Mesodermal cell (in vitro differentiated cells): ENCODE measurements at regions not wholly inside any gene's neighbourhood (a gene's known extent, or its start where the extent isn't known, plus 50 kb on each side); places are given as distances from the start of the nearest gene placed in this dataset.

ENCODE experiments used
- H3K27ac ChIP-seq: 2 replicates; pipeline ENCODE4 v1.7.0; 2013; ENCODE audit warnings: mild to moderate bottlenecking, low read depth, low read length, moderate library complexity; ENCODE audit not compliant: severe bottlenecking
- H3K36me3 ChIP-seq: 2 replicates; pipeline ENCODE4 v1.7.1; 2013; ENCODE audit warnings: mild to moderate bottlenecking, low read length, moderate library complexity; ENCODE audit not compliant: control insufficient read depth, insufficient read depth
- H3K4me1 ChIP-seq: one replicate; pipeline ENCODE4 v1.7.1; 2013; ENCODE audit warnings: mild to moderate bottlenecking, low read length; ENCODE audit not compliant: insufficient read depth, control insufficient read depth, poor library complexity, severe bottlenecking
- H3K4me3 ChIP-seq: 2 replicates; pipeline ENCODE4 v1.7.0; 2013; ENCODE audit warnings: low read length, control low read depth, mild to moderate bottlenecking; ENCODE audit not compliant: insufficient read depth, poor library complexity, severe bottlenecking; ENCODE audit errors: extremely low read depth
- H3K9me3 ChIP-seq: 2 replicates; pipeline ENCODE4 v1.7.1; 2013; ENCODE audit warnings: mild to moderate bottlenecking, low read length, moderate library complexity; ENCODE audit not compliant: control insufficient read depth
- WGBS, 2 experiments: methylation state at CpG; one replicate each; pipeline ENCODE4 v1.1.5; 2013; ENCODE audit warnings: missing lambda C conversion rate in 2 of 2; ENCODE audit not compliant: insufficient coverage in 2 of 2; 5-methylcytosine and 5-hydroxymethylcytosine counted together

- H3K36me3 ChIP-seq: no peaks in the 10 kb centered on the region
- H3K4me1 ChIP-seq: no peaks in the 10 kb centered on the region
- no peaks in the 10 kb centered on the region for H3K9me3 ChIP-seq
- H3K4me3 ChIP-seq: no peak overlapping the region
- no peak overlapping the region for H3K27ac ChIP-seq
- WGBS, 2 experiments: 70 to 88% methylated on average over 2 to 3 of the region's 3 CpGs
Observed at GRCh38 chr3:30186741-30187219, 419.6 kb upstream of the TGFBR2 start.

- no peak overlapping the region for H3K27ac ChIP-seq
- 80% methylated on average over 1 of the region's 2 CpGs; no CpG with 5 or more reads in 1 of the 2 experiments for WGBS, 2 experiments
- no peaks in the 10 kb centered on the region for H3K9me3 ChIP-seq
Observed at GRCh38 chr3:30187366-30187765, 419.0 kb upstream of the TGFBR2 start.

GRCh38 chr3:30188713-30189112 lies 417.7 kb upstream of the TGFBR2 start:
- Histone ChIP-seq H3K9me3 (no peaks in the 10 kb centered on the region), H3K4me3 (no peak overlapping the region), H3K36me3 (no peaks in the 10 kb centered on the region), H3K27ac (no peak overlapping the region), H3K4me1 (no peaks in the 10 kb centered on the region)
- WGBS, 2 experiments: 83% methylated on average over 1 of the region's 1 CpG; no CpG with 5 or more reads in 1 of the 2 experiments

More at GRCh38 chr3:30187366-30187765, 419.0 kb upstream of the TGFBR2 start:
- Histone ChIP-seq H3K36me3 (no peaks in the 10 kb centered on the region), H3K4me3 (no peak overlapping the region), H3K4me1 (no peaks in the 10 kb centered on the region)

GRCh38 chr3:30189900-30190299 lies 416.5 kb upstream of the TGFBR2 start:
- H3K27ac ChIP-seq: no peak overlapping the region
- H3K36me3 ChIP-seq: no peaks in the 10 kb centered on the region
- no peaks in the 10 kb centered on the region for H3K4me1 ChIP-seq
- 100% methylated on average over 1 of the region's 3 CpGs; no CpG with 5 or more reads in 1 of the 2 experiments for WGBS, 2 experiments
- no peak overlapping the region for H3K4me3 ChIP-seq
- H3K9me3 ChIP-seq: no peaks in the 10 kb centered on the region

GRCh38 chr3:30193625-30194044 lies 412.8 kb upstream of the TGFBR2 start:
- Histone ChIP-seq H3K27ac (no peak overlapping the region), H3K9me3 (no peaks in the 10 kb centered on the region), H3K4me3 (no peak overlapping the region), H3K4me1 (peaks cover 7% of the 10 kb centered on the region), H3K36me3 (no peaks in the 10 kb centered on the region)
- 80 to 93% methylated on average over 1 to 2 of the region's 2 CpGs for WGBS, 2 experiments

GRCh38 chr3:30195352-30195751 lies 411.0 kb upstream of the TGFBR2 start:
- 93% methylated on average over 2 of the region's 2 CpGs; no CpG with 5 or more reads in 1 of the 2 experiments for WGBS, 2 experiments

GRCh38 chr3:30198162-30198561 lies 408.2 kb upstream of the TGFBR2 start:
- Histone ChIP-seq H3K36me3 (no peaks in the 10 kb centered on the region), H3K4me3 (no peak overlapping the region), H3K4me1 (peaks cover 7% of the 10 kb centered on the region), H3K9me3 (no peaks in the 10 kb centered on the region), H3K27ac (no peak overlapping the region)

More at GRCh38 chr3:30195352-30195751, 411.0 kb upstream of the TGFBR2 start:
- peaks cover 7% of the 10 kb centered on the region for H3K4me1 ChIP-seq
- H3K36me3 ChIP-seq: no peaks in the 10 kb centered on the region
- H3K27ac ChIP-seq: no peak overlapping the region
- H3K9me3 ChIP-seq: no peaks in the 10 kb centered on the region
- H3K4me3 ChIP-seq: no peak overlapping the region

- Histone ChIP-seq H3K4me1 (peaks cover 7% of the 10 kb centered on the region), H3K27ac (no peak overlapping the region), H3K4me3 (no peak overlapping the region), H3K36me3 (no peaks in the 10 kb centered on the region), H3K9me3 (no peaks in the 10 kb centered on the region)
- WGBS, 2 experiments: 37 to 85% methylated on average over 2 to 4 of the region's 6 CpGs
Observed at GRCh38 chr3:30199096-30199759, 407.2 kb upstream of the TGFBR2 start.

GRCh38 chr3:30199855-30200254 lies 406.5 kb upstream of the TGFBR2 start:
- no peaks in the 10 kb centered on the region for H3K36me3 ChIP-seq
- no peak overlapping the region for H3K27ac ChIP-seq
- H3K4me1 ChIP-seq: peaks cover 7% of the 10 kb centered on the region
- 92 to 100% methylated on average over 1 to 2 of the region's 3 CpGs for WGBS, 2 experiments
- no peaks in the 10 kb centered on the region for H3K9me3 ChIP-seq
- no peak overlapping the region for H3K4me3 ChIP-seq

- no peak overlapping the region for H3K4me3 ChIP-seq
- no peaks in the 10 kb centered on the region for H3K36me3 ChIP-seq
- no peak overlapping the region for H3K27ac ChIP-seq
- H3K9me3 ChIP-seq: no peaks in the 10 kb centered on the region
- H3K4me1 ChIP-seq: peaks cover 7% of the 10 kb centered on the region
Observed at GRCh38 chr3:30201715-30202114, 404.7 kb upstream of the TGFBR2 start.

- H3K27ac ChIP-seq: no peak overlapping the region
- no peak overlapping the region for H3K4me3 ChIP-seq
- 83 to 93% methylated on average over 2 of the region's 2 CpGs for WGBS, 2 experiments
- no peaks in the 10 kb centered on the region for H3K9me3 ChIP-seq
- H3K4me1 ChIP-seq: peaks cover 1% of the 10 kb centered on the region
- no peaks in the 10 kb centered on the region for H3K36me3 ChIP-seq
Observed at GRCh38 chr3:30203301-30203700, 403.1 kb upstream of the TGFBR2 start.
